ENCODE measurements at regions not wholly inside any gene's neighbourhood (a gene's known extent, or its start where the extent isn't known, plus 50 kb on each side); places are given as distances from the start of the nearest gene placed in this dataset.

GRCh38 chr12:103177639-103178255 lies 220.3 kb downstream of the ASCL1 start:
- TF ChIP-seq POLR2AphosphoS5 (IDR thresholded peaks at IDR 0.05; ENCODE audit: low read depth, low read length): no peak
- TF ChIP-seq CHD1 (IDR thresholded peaks at IDR 0.05; ENCODE audit: low read depth, low read length): no peak
- no peak for TF ChIP-seq CTCF (IDR thresholded peaks at IDR 0.05; ENCODE audit: control extremely low read depth in 1 of 3, insufficient read depth in 1 of 3, low read depth in 1 of 3, low read length in 3 of 3)
- no peak for TF ChIP-seq SIRT6 (IDR thresholded peaks at IDR 0.05; ENCODE audit: low read length)
- no peak for TF ChIP-seq KDM5A (IDR thresholded peaks at IDR 0.05; ENCODE audit: low read length)
